Thyroid gland (tissue), 4 donors: ENCODE measurements at regions not wholly inside any gene's neighbourhood (a gene's known extent, or its start where the extent isn't known, plus 50 kb on each side); places are given as distances from the start of the nearest gene placed in this dataset.

Source experiments
- POLR2A ChIP-seq, 2 donors: fragments of 450-650 bp; IDR thresholded peaks; one replicate each; pipeline ENCODE4 v1.6.1; 2017; ENCODE audit warnings: antibody characterized with exemption in 2 of 2, mild to moderate bottlenecking in 2 of 2, moderate library complexity in 1 of 2
- TF ChIP-seq, protein P1 (sequence below), 6 experiments: fragments of 200-600 bp in 3 of 6; fragments of 450-650 bp in 3 of 6; sonication (generic) in 3 of 6; IDR thresholded peaks; one replicate each; pipeline ENCODE4 v1.5.1; 2016 to 2019; ENCODE audit warnings: antibody characterized with exemption in 6 of 6, mild to moderate bottlenecking in 2 of 6, inconsistent platforms in 1 of 6, moderate library complexity in 1 of 6

DNA sequence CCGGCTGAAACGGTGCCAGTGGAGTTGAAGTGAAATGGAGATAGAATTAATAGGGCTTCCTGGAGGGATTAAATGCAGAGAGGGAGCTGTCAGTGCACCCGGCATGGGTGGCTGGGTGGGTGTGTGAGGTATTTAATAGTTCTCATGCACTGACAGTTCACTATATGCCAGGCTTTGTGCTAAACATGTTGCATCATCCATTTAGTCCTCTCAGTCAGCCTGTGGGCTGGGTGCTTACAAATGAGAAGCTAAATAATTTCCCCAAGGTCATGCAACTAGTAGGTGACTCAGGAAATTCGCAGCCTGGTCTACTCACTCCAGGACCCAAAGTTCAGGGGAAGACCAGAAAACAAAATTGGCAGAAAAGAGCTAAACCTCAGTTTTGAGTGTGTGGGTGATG is 63.5 kb upstream of the SPATA13 start:
- TF ChIP-seq POLR2A (IDR thresholded peaks at IDR 0.05) = no peak
- TF ChIP-seq, protein P1, sequence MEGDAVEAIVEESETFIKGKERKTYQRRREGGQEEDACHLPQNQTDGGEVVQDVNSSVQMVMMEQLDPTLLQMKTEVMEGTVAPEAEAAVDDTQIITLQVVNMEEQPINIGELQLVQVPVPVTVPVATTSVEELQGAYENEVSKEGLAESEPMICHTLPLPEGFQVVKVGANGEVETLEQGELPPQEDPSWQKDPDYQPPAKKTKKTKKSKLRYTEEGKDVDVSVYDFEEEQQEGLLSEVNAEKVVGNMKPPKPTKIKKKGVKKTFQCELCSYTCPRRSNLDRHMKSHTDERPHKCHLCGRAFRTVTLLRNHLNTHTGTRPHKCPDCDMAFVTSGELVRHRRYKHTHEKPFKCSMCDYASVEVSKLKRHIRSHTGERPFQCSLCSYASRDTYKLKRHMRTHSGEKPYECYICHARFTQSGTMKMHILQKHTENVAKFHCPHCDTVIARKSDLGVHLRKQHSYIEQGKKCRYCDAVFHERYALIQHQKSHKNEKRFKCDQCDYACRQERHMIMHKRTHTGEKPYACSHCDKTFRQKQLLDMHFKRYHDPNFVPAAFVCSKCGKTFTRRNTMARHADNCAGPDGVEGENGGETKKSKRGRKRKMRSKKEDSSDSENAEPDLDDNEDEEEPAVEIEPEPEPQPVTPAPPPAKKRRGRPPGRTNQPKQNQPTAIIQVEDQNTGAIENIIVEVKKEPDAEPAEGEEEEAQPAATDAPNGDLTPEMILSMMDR (IDR thresholded peaks at IDR 0.05) = no peak
